Prostate gland (tissue), 2 donors: ENCODE measurements at regions not wholly inside any gene's neighbourhood (a gene's known extent, or its start where the extent isn't known, plus 50 kb on each side); places are given as distances from the start of the nearest gene placed in this dataset.

ENCODE experiments used
- POLR2AphosphoS5 ChIP-seq: sonication (generic); formaldehyde crosslinking; IDR thresholded peaks from one replicate; pipeline ENCODE4 v1.6.1; 2017; ENCODE audit warnings: antibody characterized with exemption
- TF ChIP-seq, protein P1 (sequence below), 4 experiments: fragments of 200-600 bp in 2 of 4; fragments of 450-650 bp in 2 of 4; sonication (generic) in 2 of 4; IDR thresholded peaks; 1 replicate in 3 of 4; 2 replicates in 1 of 4; pipeline ENCODE4 v1.5.1; 2016 to 2019; ENCODE audit warnings: antibody characterized with exemption in 4 of 4, mild to moderate bottlenecking in 2 of 4, moderate library complexity in 2 of 4

GRCh38 chr7:17044861-17045260 lies 163.1 kb upstream of the AGR3 start:
- TF ChIP-seq, protein P1, sequence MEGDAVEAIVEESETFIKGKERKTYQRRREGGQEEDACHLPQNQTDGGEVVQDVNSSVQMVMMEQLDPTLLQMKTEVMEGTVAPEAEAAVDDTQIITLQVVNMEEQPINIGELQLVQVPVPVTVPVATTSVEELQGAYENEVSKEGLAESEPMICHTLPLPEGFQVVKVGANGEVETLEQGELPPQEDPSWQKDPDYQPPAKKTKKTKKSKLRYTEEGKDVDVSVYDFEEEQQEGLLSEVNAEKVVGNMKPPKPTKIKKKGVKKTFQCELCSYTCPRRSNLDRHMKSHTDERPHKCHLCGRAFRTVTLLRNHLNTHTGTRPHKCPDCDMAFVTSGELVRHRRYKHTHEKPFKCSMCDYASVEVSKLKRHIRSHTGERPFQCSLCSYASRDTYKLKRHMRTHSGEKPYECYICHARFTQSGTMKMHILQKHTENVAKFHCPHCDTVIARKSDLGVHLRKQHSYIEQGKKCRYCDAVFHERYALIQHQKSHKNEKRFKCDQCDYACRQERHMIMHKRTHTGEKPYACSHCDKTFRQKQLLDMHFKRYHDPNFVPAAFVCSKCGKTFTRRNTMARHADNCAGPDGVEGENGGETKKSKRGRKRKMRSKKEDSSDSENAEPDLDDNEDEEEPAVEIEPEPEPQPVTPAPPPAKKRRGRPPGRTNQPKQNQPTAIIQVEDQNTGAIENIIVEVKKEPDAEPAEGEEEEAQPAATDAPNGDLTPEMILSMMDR (IDR thresholded peaks at IDR 0.05): no peak
- TF ChIP-seq POLR2AphosphoS5: no peak
